Thymus (tissue), 11 donors: ENCODE measurements at regions not wholly inside any gene's neighbourhood (a gene's known extent, or its start where the extent isn't known, plus 50 kb on each side); places are given as distances from the start of the nearest gene placed in this dataset.

Experiments
- DNase-seq, 9 donors: peaks; one replicate each; pipeline ENCODE4 v3.0.0-alpha.2; 2013; ENCODE audit warnings: low spot score in 9 of 9, low read depth in 6 of 9, missing footprints in 1 of 9
- H3K27ac ChIP-seq, 2 donors: one replicate each; pipeline ENCODE4 v1.5.1; 2013; ENCODE audit warnings: control low read depth in 1 of 2, low read depth in 1 of 2, low read length in 1 of 2, mild to moderate bottlenecking in 1 of 2, moderate library complexity in 1 of 2
- H3K27me3 ChIP-seq, 2 donors: one replicate each; pipeline ENCODE4 v1.5.1; 2013; ENCODE audit warnings: low read length in 1 of 2; ENCODE audit not compliant: control insufficient read depth in 2 of 2, insufficient read depth in 1 of 2
- H3K36me3 ChIP-seq, 2 donors: one replicate each; pipeline ENCODE4 v1.5.1; 2013; ENCODE audit warnings: low read length in 1 of 2, mild to moderate bottlenecking in 1 of 2, moderate library complexity in 1 of 2; ENCODE audit not compliant: control insufficient read depth in 2 of 2, insufficient read depth in 2 of 2
- H3K4me1 ChIP-seq, 2 donors: one replicate each; pipeline ENCODE4 v1.5.1; 2013; ENCODE audit warnings: low read length in 2 of 2; ENCODE audit not compliant: control insufficient read depth in 2 of 2, insufficient read depth in 2 of 2
- H3K4me3 ChIP-seq, 2 donors: one replicate each; pipeline ENCODE4 v1.5.1; 2013; ENCODE audit warnings: low read length in 2 of 2, control low read depth in 1 of 2, mild to moderate bottlenecking in 1 of 2
- H3K9me3 ChIP-seq, 2 donors: one replicate each; pipeline ENCODE4 v1.5.1; 2013; ENCODE audit warnings: low read length in 1 of 2, mild to moderate bottlenecking in 1 of 2; ENCODE audit not compliant: control insufficient read depth in 2 of 2, insufficient read depth in 1 of 2
- WGBS: extraction: QIAGEN DNeasy Blood & Tissue Kit; methylation state at CpG from one replicate; pipeline ENCODE4 v1.1.7; 2013; 5-methylcytosine and 5-hydroxymethylcytosine counted together
- donor health status: healthy.

GRCh38 chr9:118482306-118482705 lies 778.1 kb downstream of the TLR4 start:
- Histone ChIP-seq H3K27ac (no peak overlapping the region), H3K4me1 (no peaks in the 10 kb centered on the region), H3K9me3 (no peaks in the 10 kb centered on the region), H3K4me3 (no peak overlapping the region), H3K27me3 (no peaks in the 10 kb centered on the region), H3K36me3 (no peaks in the 10 kb centered on the region)
- DNase-seq: no peak
- WGBS: 100% methylated on average over 1 of the region's 1 CpG

GRCh38 chr9:118483677-118484076 lies 779.5 kb downstream of the TLR4 start:
- H3K27me3 ChIP-seq: no peaks in the 10 kb centered on the region
- no peak for DNase-seq
- H3K9me3 ChIP-seq: no peaks in the 10 kb centered on the region
- no peak overlapping the region for H3K4me3 ChIP-seq
- H3K4me1 ChIP-seq: no peaks in the 10 kb centered on the region
- 77% methylated on average over 2 of the region's 2 CpGs for WGBS
- H3K36me3 ChIP-seq: no peaks in the 10 kb centered on the region
- no peak overlapping the region for H3K27ac ChIP-seq

GRCh38 chr9:118503236-118503635 lies 799.0 kb downstream of the TLR4 start:
- H3K4me1 ChIP-seq: no peaks in the 10 kb centered on the region
- H3K36me3 ChIP-seq: no peaks in the 10 kb centered on the region
- no peak for DNase-seq
- 92% methylated on average over 1 of the region's 1 CpG for WGBS
- H3K27ac ChIP-seq: no peak overlapping the region
- H3K9me3 ChIP-seq: no peaks in the 10 kb centered on the region
- H3K4me3 ChIP-seq: no peak overlapping the region
- no peaks in the 10 kb centered on the region for H3K27me3 ChIP-seq

GRCh38 chr9:118510711-118511110 lies 806.5 kb downstream of the TLR4 start:
- no peaks in the 10 kb centered on the region for H3K9me3 ChIP-seq

GRCh38 chr9:118515947-118516346 lies 811.7 kb downstream of the TLR4 start:
- H3K4me3 ChIP-seq: no peak overlapping the region
- H3K4me1 ChIP-seq: no peaks in the 10 kb centered on the region
- no peaks in the 10 kb centered on the region for H3K27me3 ChIP-seq
- H3K9me3 ChIP-seq: no peaks in the 10 kb centered on the region
- 91% methylated on average over 5 of the region's 5 CpGs for WGBS
- H3K36me3 ChIP-seq: no peaks in the 10 kb centered on the region
- DNase-seq: no peak
- H3K27ac ChIP-seq: no peak overlapping the region

More at GRCh38 chr9:118510711-118511110, 806.5 kb downstream of the TLR4 start:
- H3K36me3 ChIP-seq: no peaks in the 10 kb centered on the region
- H3K4me3 ChIP-seq: no peak overlapping the region
- H3K4me1 ChIP-seq: no peaks in the 10 kb centered on the region
- H3K27me3 ChIP-seq: no peaks in the 10 kb centered on the region
- DNase-seq: no peak
- H3K27ac ChIP-seq: no peak overlapping the region
- whole genome bisulfite sequencing: 96% methylated on average over 4 of the region's 4 CpGs

GRCh38 chr9:118521261-118521660 lies 817.1 kb downstream of the TLR4 start:
- Histone ChIP-seq H3K27ac (no peak overlapping the region), H3K9me3 (no peaks in the 10 kb centered on the region), H3K4me3 (no peak overlapping the region), H3K4me1 (no peaks in the 10 kb centered on the region), H3K27me3 (no peaks in the 10 kb centered on the region), H3K36me3 (no peaks in the 10 kb centered on the region)
- no peak for DNase-seq
- 42% methylated on average over 3 of the region's 3 CpGs for WGBS

GRCh38 chr9:118522093-118523028 lies 818.2 kb downstream of the TLR4 start:
- DNase-seq: peak in 2 of 9 donors; percentile 6 to 7
- H3K4me3 ChIP-seq: no peak overlapping the region
- WGBS: 18% methylated on average over 9 of the region's 9 CpGs
- no peaks in the 10 kb centered on the region for H3K9me3 ChIP-seq
- H3K4me1 ChIP-seq: no peaks in the 10 kb centered on the region
- no peaks in the 10 kb centered on the region for H3K36me3 ChIP-seq
- H3K27me3 ChIP-seq: no peaks in the 10 kb centered on the region
- H3K27ac ChIP-seq: no peak overlapping the region

- no peak for DNase-seq
- no peaks in the 10 kb centered on the region for H3K36me3 ChIP-seq
- WGBS: 92% methylated on average over 1 of the region's 1 CpG
- H3K4me3 ChIP-seq: no peak overlapping the region
- H3K4me1 ChIP-seq: no peaks in the 10 kb centered on the region
- no peaks in the 10 kb centered on the region for H3K27me3 ChIP-seq
- no peaks in the 10 kb centered on the region for H3K9me3 ChIP-seq
- no peak overlapping the region for H3K27ac ChIP-seq
Observed at GRCh38 chr9:118527261-118527660, 823.1 kb downstream of the TLR4 start.

GRCh38 chr9:118529210-118529609 lies 825.0 kb downstream of the TLR4 start:
- 10% methylated on average over 3 of the region's 3 CpGs for WGBS
- no peaks in the 10 kb centered on the region for H3K27me3 ChIP-seq
- no peaks in the 10 kb centered on the region for H3K36me3 ChIP-seq
- DNase-seq: no peak
- no peaks in the 10 kb centered on the region for H3K4me1 ChIP-seq
- no peak overlapping the region for H3K27ac ChIP-seq
- H3K9me3 ChIP-seq: no peaks in the 10 kb centered on the region
- no peak overlapping the region for H3K4me3 ChIP-seq
